AG04450 (cell line): ENCODE measurements at regions not wholly inside any gene's neighbourhood (a gene's known extent, or its start where the extent isn't known, plus 50 kb on each side); places are given as distances from the start of the nearest gene placed in this dataset.

Experiments used
- CTCF ChIA-PET: fragments of 300-600, 350-600 bp; formaldehyde crosslinking; extraction: SDS; loops from one replicate; lab custom pipeline; 2022; ENCODE audit warnings: antibody characterized with exemption, inconsistent platforms; lab: Charles Lee
- POLR2A ChIA-PET: fragments of 350-600 bp; formaldehyde crosslinking; extraction: SDS; loops from one replicate; lab custom pipeline; 2021; ENCODE audit warnings: antibody characterized with exemption, inconsistent platforms; lab: Yijun Ruan, JAX
- DNase-seq: peaks from one replicate; pipeline ENCODE4 v3.0.0-alpha.2; 2011; ENCODE audit warnings: low read depth, low spot score
- H3K27ac ChIP-seq: one replicate; pipeline ENCODE4 v1.5.1; 2012; ENCODE audit warnings: low read depth, low read length, control low read depth
- H3K27me3 ChIP-seq: one replicate; pipeline ENCODE4 v1.6.0; 2012; ENCODE audit warnings: low read length; ENCODE audit not compliant: control insufficient read depth, insufficient read depth
- H3K4me3 ChIP-seq: 2 replicates; pipeline ENCODE4 v1.5.1; 2011; ENCODE audit warnings: mild to moderate bottlenecking, low read depth, low read length, control low read depth
- H3K9me3 ChIP-seq: 2 replicates; pipeline ENCODE4 v1.5.1; 2012; ENCODE audit warnings: low read length; ENCODE audit not compliant: control insufficient read depth, insufficient read depth
- CTCF ChIP-seq: IDR thresholded peaks from 2 replicates; pipeline ENCODE4 v1.5.1; 2011; ENCODE audit warnings: low read depth, low read length, control low read depth, inconsistent platforms

GRCh38 chr12:23434154-23434553 is 515.3 kb downstream of the SOX5 start:
- DNase-seq = no peak
- ChIA-PET CTCF (no interaction called here), POLR2A (no interaction called here)
- Histone ChIP-seq H3K27me3 (no peaks in the 10 kb centered on the region), H3K27ac (no peak overlapping the region), H3K4me3 (no peak overlapping the region), H3K9me3 (no peaks in the 10 kb centered on the region)
- no peak for TF ChIP-seq CTCF

DNA sequence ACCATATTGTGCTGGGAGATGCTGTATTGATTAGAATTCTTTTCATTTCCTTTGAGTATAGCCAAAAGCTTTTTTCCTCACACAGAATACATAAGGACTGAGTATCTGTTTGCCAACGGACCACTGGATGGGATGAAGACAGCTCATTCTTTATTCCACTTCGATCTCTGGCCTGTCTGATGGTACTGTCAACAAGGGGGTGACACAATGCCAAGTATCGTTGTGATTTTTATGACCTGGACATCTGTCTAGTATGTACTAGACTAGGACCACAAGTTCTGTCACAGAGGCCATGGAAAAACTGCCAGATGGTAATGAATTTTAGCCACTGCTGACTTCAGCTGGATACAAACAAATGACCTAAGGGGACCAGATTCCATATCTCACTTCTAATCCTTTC is 502.7 kb downstream of the SOX5 start:
- DNase-seq = no peak
- TF ChIP-seq CTCF = no peak
- no peaks in the 10 kb centered on the region for H3K27me3 ChIP-seq
- H3K27ac ChIP-seq = no peak overlapping the region
- ChIA-PET CTCF (no interaction called here), POLR2A (no interaction called here)
- H3K9me3 ChIP-seq = no peaks in the 10 kb centered on the region
- H3K4me3 ChIP-seq = no peak overlapping the region

GRCh38 chr12:23450810-23451209 is 498.7 kb downstream of the SOX5 start:
- Histone ChIP-seq H3K27me3 (no peaks in the 10 kb centered on the region), H3K27ac (no peak overlapping the region), H3K9me3 (no peaks in the 10 kb centered on the region), H3K4me3 (no peak overlapping the region)
- no peak for DNase-seq
- CTCF ChIA-PET = no interaction called here
- no peak for TF ChIP-seq CTCF
- POLR2A ChIA-PET = no interaction called here

GRCh38 chr12:23455283-23455682 is 494.2 kb downstream of the SOX5 start:
- TF ChIP-seq CTCF = no peak
- no peak for DNase-seq
- POLR2A ChIA-PET = no interaction called here
- Histone ChIP-seq H3K9me3 (no peaks in the 10 kb centered on the region), H3K4me3 (no peak overlapping the region), H3K27ac (no peak overlapping the region), H3K27me3 (no peaks in the 10 kb centered on the region)
- CTCF ChIA-PET = no interaction called here

- POLR2A ChIA-PET = no interaction called here
- H3K27me3 ChIP-seq = no peaks in the 10 kb centered on the region
- H3K4me3 ChIP-seq = no peak overlapping the region
- DNase-seq = no peak
- no peak overlapping the region for H3K27ac ChIP-seq
- no peaks in the 10 kb centered on the region for H3K9me3 ChIP-seq
- TF ChIP-seq CTCF = no peak
- CTCF ChIA-PET = no interaction called here
These were observed 490.8 kb downstream of the SOX5 start for GRCh38 chr12:23458640-23459039.
